H1 (cell line): ENCODE measurements at regions not wholly inside any gene's neighbourhood (a gene's known extent, or its start where the extent isn't known, plus 50 kb on each side); places are given as distances from the start of the nearest gene placed in this dataset.

Experiments
- CTCF ChIA-PET: fragments of 300-600 bp; sonication (Branson Sonifier 250); formaldehyde crosslinking; loops from one replicate; lab custom pipeline; 2021; ENCODE audit not compliant: partially characterized antibody; lab: Charles Lee
- POLR2A ChIA-PET: fragments of 300-600 bp; sonication (Branson Sonifier 250); formaldehyde crosslinking; loops from one replicate; lab custom pipeline; 2021; ENCODE audit warnings: inconsistent platforms; ENCODE audit not compliant: partially characterized antibody; lab: Charles Lee
- DNase-seq, 2 experiments: peaks; one replicate each; pipeline versions ENCODE4 v3.0.0 to v3.0.0-alpha.2; 2010 to 2022; ENCODE audit warnings: low spot score in 2 of 2, low read depth in 1 of 2, mixed read lengths in 1 of 2
- FAIRE-seq: peaks from 2 replicates; lab custom pipeline; 2011; peaks lifted over from hg19 to GRCh38; lab: Jason Lieb, UNC
- H2AFZ ChIP-seq: 2 replicates; pipeline ENCODE4 v1.8.1; 2012; ENCODE audit warnings: low read length, inconsistent platforms
- H2AK5ac ChIP-seq: 2 replicates; pipeline ENCODE4 v1.6.1; 2013; ENCODE audit warnings: low read depth, low read length
- H2BK120ac ChIP-seq: replicated peaks from 2 replicates; pipeline ENCODE3; 2013; ENCODE audit warnings: low read depth, low read length, inconsistent platforms
- H2BK12ac ChIP-seq: 2 replicates; pipeline ENCODE4 v1.6.1; 2013; ENCODE audit warnings: low read depth, low read length
- H2BK15ac ChIP-seq: 2 replicates; pipeline ENCODE4 v1.6.1; 2013; ENCODE audit warnings: low read length
- H2BK20ac ChIP-seq: 2 replicates; pipeline ENCODE4 v1.6.1; 2013; ENCODE audit warnings: low read length
- H2BK5ac ChIP-seq: 2 replicates; pipeline ENCODE4 v1.6.1; 2013; ENCODE audit warnings: low read depth, low read length
- H3K14ac ChIP-seq: 2 replicates; pipeline ENCODE4 v1.6.1; 2013; ENCODE audit warnings: inconsistent platforms; ENCODE audit not compliant: insufficient read length
- H3K18ac ChIP-seq: 2 replicates; pipeline ENCODE4 v1.6.1; 2013; ENCODE audit warnings: low read length; ENCODE audit errors: extremely low read depth
- H3K23ac ChIP-seq: 2 replicates; pipeline ENCODE4 v1.6.1; 2013; ENCODE audit warnings: inconsistent platforms; ENCODE audit not compliant: insufficient read length
- H3K23me2 ChIP-seq: 2 replicates; pipeline ENCODE4 v1.6.1; 2013; ENCODE audit warnings: low read depth, low read length
- H3K27ac ChIP-seq: 2 replicates; pipeline ENCODE4 v1.6.1; 2011; ENCODE audit warnings: low read depth, low read length, inconsistent platforms
- H3K27me3 ChIP-seq, 4 experiments: replicated peaks in 1 of 4; 1 replicate in 1 of 4; 2 replicates in 3 of 4; pipeline versions ENCODE4 v1.6.1 to v1.8.1; 2011 to 2013; ENCODE audit warnings: low read length in 3 of 4, mild to moderate bottlenecking in 3 of 4, inconsistent platforms in 2 of 4, mixed read lengths in 2 of 4, moderate library complexity in 1 of 4; ENCODE audit not compliant: control insufficient read depth in 3 of 4, insufficient read depth in 3 of 4; ENCODE audit errors: extremely low read depth in 1 of 4
- H3K36me3 ChIP-seq, 4 experiments: 2 replicates each; pipeline versions ENCODE4 v1.6.1 to v1.8.1; 2011 to 2013; ENCODE audit warnings: mild to moderate bottlenecking in 4 of 4, low read length in 3 of 4, moderate library complexity in 2 of 4, control low read depth in 1 of 4, inconsistent platforms in 1 of 4; ENCODE audit not compliant: insufficient read depth in 4 of 4, control insufficient read depth in 2 of 4
- H3K4ac ChIP-seq: replicated peaks from 2 replicates; pipeline ENCODE3; 2013; ENCODE audit warnings: low read length, low read depth, mixed read lengths, inconsistent platforms; ENCODE audit not compliant: insufficient read length
- H3K4me1 ChIP-seq, 4 experiments: replicated peaks in 1 of 4; 1 replicate in 1 of 4; 2 replicates in 3 of 4; pipeline versions ENCODE4 v1.6.1 to v1.8.1; 2011 to 2013; ENCODE audit warnings: low read length in 3 of 4, inconsistent platforms in 2 of 4, mixed read lengths in 1 of 4; ENCODE audit not compliant: insufficient read depth in 4 of 4, control insufficient read depth in 3 of 4
- H3K4me2 ChIP-seq, 2 experiments: 2 replicates each; pipeline versions ENCODE4 v1.6.1 to v1.8.1; 2011 to 2013; ENCODE audit warnings: low read depth in 2 of 2, low read length in 2 of 2, control low read depth in 1 of 2, inconsistent platforms in 1 of 2, mild to moderate bottlenecking in 1 of 2; ENCODE audit not compliant: insufficient read depth in 1 of 2
- H3K4me3 ChIP-seq, 4 experiments: fragments of 200-600, 300-600 bp in 1 of 4; sonication (generic), shearing (Covaris generic), sonication (Bioruptor Twin) in 1 of 4; 2 replicates each; pipeline versions ENCODE4 v1.5.1 to v1.8.1; 2011 to 2016; ENCODE audit warnings: low read length in 4 of 4, low read depth in 3 of 4, control low read depth in 2 of 4, inconsistent platforms in 2 of 4, mild to moderate bottlenecking in 2 of 4, mixed read lengths in 1 of 4, moderate library complexity in 1 of 4; ENCODE audit not compliant: insufficient read depth in 2 of 4; ENCODE audit errors: extremely low read depth in 1 of 4
- H3K56ac ChIP-seq: replicated peaks from 2 replicates; pipeline ENCODE3; 2013; ENCODE audit warnings: low read depth, mild to moderate bottlenecking, mixed read lengths, low read length, inconsistent platforms; ENCODE audit not compliant: insufficient read length
- H3K79me1 ChIP-seq: 2 replicates; pipeline ENCODE4 v1.6.1; 2013; ENCODE audit warnings: low read depth, low read length, control low read depth
- H3K79me2 ChIP-seq, 2 experiments: 2 replicates each; pipeline versions ENCODE4 v1.6.1 to v1.8.1; 2012 to 2013; ENCODE audit warnings: low read length in 2 of 2, mild to moderate bottlenecking in 2 of 2, inconsistent platforms in 1 of 2; ENCODE audit not compliant: insufficient read depth in 2 of 2, control insufficient read depth in 1 of 2
- H3K9ac ChIP-seq, 4 experiments: replicated peaks in 1 of 4; 1 replicate in 1 of 4; 2 replicates in 3 of 4; pipeline versions ENCODE4 v1.6.1 to v1.8.1; 2011 to 2013; ENCODE audit warnings: low read depth in 3 of 4, low read length in 3 of 4, control low read depth in 2 of 4, mild to moderate bottlenecking in 2 of 4, moderate library complexity in 2 of 4, inconsistent platforms in 1 of 4; ENCODE audit errors: extremely low read depth in 1 of 4
- H3K9me3 ChIP-seq, 2 experiments: 2 replicates each; pipeline versions ENCODE4 v1.6.1 to v1.8.1; 2012 to 2013; ENCODE audit warnings: mild to moderate bottlenecking in 2 of 2, moderate library complexity in 2 of 2, control low read depth in 1 of 2, inconsistent platforms in 1 of 2, low read depth in 1 of 2, low read length in 1 of 2, mixed read lengths in 1 of 2; ENCODE audit not compliant: insufficient read depth in 2 of 2
- H4K20me1 ChIP-seq, 2 experiments: replicated peaks in 1 of 2; 2 replicates each; pipeline versions ENCODE3 to v1.8.1; 2011 to 2013; ENCODE audit warnings: inconsistent platforms in 2 of 2, low read length in 2 of 2, mild to moderate bottlenecking in 1 of 2; ENCODE audit not compliant: insufficient read depth in 2 of 2, control insufficient read depth in 1 of 2
- H4K5ac ChIP-seq: 2 replicates; pipeline ENCODE4 v1.6.1; 2013; ENCODE audit warnings: low read length, low read depth, mixed read lengths, inconsistent platforms; ENCODE audit not compliant: insufficient read length
- H4K8ac ChIP-seq: 2 replicates; pipeline ENCODE4 v1.8.0; 2013; ENCODE audit warnings: mild to moderate bottlenecking, moderate library complexity, low read length, inconsistent platforms; ENCODE audit not compliant: insufficient read depth; ENCODE audit errors: extremely low read depth
- H4K91ac ChIP-seq: replicated peaks from 2 replicates; pipeline ENCODE3; 2013; ENCODE audit warnings: low read length, mixed read lengths, inconsistent platforms; ENCODE audit not compliant: insufficient read length
- BCL11A ChIP-seq, 2 experiments: IDR thresholded peaks; one replicate each; pipeline ENCODE4 v1.6.1; 2011; ENCODE audit warnings: low read depth in 2 of 2, low read length in 2 of 2, mild to moderate bottlenecking in 2 of 2
- CBX5 ChIP-seq: fragments of 300-800, 300-1000 bp; sonication (generic); IDR thresholded peaks from 2 replicates; pipeline ENCODE4 v1.7.1; 2016; ENCODE audit warnings: antibody characterized with exemption, low read length, low read depth
- CEBPB ChIP-seq: IDR thresholded peaks from 2 replicates; pipeline ENCODE4 v1.6.1; 2012; ENCODE audit warnings: low read depth, low read length
- CREB1 ChIP-seq: IDR thresholded peaks from 2 replicates; pipeline ENCODE4 v1.6.1; 2012; ENCODE audit warnings: inconsistent platforms
- EGR1 ChIP-seq: IDR thresholded peaks from 2 replicates; pipeline ENCODE4 v1.6.1; 2011; ENCODE audit warnings: low read depth, low read length, borderline replicate concordance
- MAFK ChIP-seq: IDR thresholded peaks from 2 replicates; pipeline ENCODE4 v1.6.1; 2012; ENCODE audit warnings: low read depth, mild to moderate bottlenecking, improper control_type of control experiment, low read length
- POLR2A ChIP-seq, 2 experiments: IDR thresholded peaks; 1 replicate in 1 of 2; 2 replicates in 1 of 2; pipeline ENCODE4 v1.6.1; 2011; ENCODE audit warnings: low read depth in 2 of 2, low read length in 2 of 2, mild to moderate bottlenecking in 2 of 2; ENCODE audit errors: control extremely low read depth in 1 of 2
- SAP30 ChIP-seq: fragments of 300-600 bp; sonication (generic); IDR thresholded peaks from 2 replicates; pipeline ENCODE4 v1.7.1; 2012; ENCODE audit warnings: low read length, moderate library complexity, mild to moderate bottlenecking, inconsistent platforms; ENCODE audit not compliant: insufficient read depth, insufficient replicate concordance
- SIRT6 ChIP-seq: IDR thresholded peaks from one replicate; pipeline ENCODE4 v1.7.1; 2012; ENCODE audit warnings: low read length, inconsistent platforms
- SIX5 ChIP-seq: IDR thresholded peaks from 2 replicates; pipeline ENCODE4 v1.6.1; 2011; ENCODE audit warnings: mild to moderate bottlenecking, low read depth, low read length
- SP4 ChIP-seq: IDR thresholded peaks from 2 replicates; pipeline ENCODE4 v1.6.1; 2012; ENCODE audit warnings: low read length, inconsistent platforms
- SRF ChIP-seq: IDR thresholded peaks from 2 replicates; pipeline ENCODE4 v1.6.1; 2011; ENCODE audit warnings: mild to moderate bottlenecking, low read depth, low read length, moderate library complexity
- WGBS, 2 experiments: shearing (Covaris generic) in 1 of 2; methylation state at CpG; one replicate each; pipeline versions ENCODE4 v1.1.6 to v1.1.7; 2013 to 2015; ENCODE audit warnings: low lambda C conversion rate in 2 of 2, mixed read lengths in 2 of 2, inconsistent platforms in 1 of 2, low coverage in 1 of 2, missing lambda C conversion rate in 1 of 2; ENCODE audit not compliant: insufficient replicate concordance in 2 of 2, insufficient coverage in 1 of 2, insufficient read length in 1 of 2; ENCODE audit errors: extremely low coverage in 1 of 2, missing lambda C conversion rate in 1 of 2; 5-methylcytosine and 5-hydroxymethylcytosine counted together
- TF ChIP-seq, protein P1 (sequence below): IDR thresholded peaks from 2 replicates; pipeline ENCODE4 v1.6.1; 2012; ENCODE audit warnings: inconsistent platforms

DNA sequence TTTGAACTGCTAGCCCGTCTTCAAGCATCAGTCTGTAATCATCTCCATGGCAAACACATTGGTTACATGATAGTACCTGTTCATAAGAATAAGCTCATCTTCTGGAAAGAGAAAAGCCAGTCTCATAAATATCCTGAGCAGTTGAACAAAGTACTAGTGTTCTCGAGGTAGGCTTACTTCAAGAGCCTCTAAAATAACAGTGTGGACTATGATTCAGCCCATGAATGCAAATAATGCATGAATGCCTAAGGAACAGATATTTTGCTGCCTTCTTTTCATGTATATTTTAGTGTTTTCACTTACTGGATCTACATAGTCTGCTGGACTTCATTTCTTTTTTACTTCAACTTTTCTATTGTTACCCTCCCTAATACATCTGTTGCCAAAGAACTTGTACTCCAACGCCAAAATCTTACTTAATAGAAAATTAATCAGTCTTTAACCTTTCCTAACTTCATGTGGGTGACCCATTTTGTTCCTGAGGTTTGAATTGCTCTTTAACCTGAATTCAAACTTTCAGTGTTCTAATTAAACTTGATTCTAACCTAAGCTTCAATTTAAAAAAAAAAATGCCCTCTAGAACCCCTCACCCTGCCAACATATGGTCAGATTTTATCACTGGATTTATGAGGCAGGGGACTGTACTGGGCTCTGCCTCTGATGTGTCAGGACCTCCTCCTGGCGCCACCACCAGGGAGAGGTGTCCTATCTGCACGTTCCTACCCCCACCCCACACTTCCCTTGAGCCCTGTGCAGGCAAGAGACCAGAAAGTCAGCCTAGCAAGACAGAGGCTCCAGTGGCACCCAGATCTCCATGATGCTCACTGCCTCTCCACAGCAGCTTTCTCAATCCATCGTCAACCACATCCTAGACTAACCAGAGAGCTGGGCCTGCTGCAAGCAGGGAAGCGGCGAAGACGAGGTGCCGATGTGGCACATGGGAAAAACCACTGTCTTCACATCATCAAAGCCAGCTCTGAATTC is 264.7 kb upstream of the ID2 start:
- Histone ChIP-seq H3K23me2 (no peaks in the 10 kb centered on the region), H2BK12ac (no peak overlapping the region), H2AFZ (no peak overlapping the region), H4K20me1 (no peaks in the 10 kb centered on the region), H2AK5ac (no peak overlapping the region), H3K36me3 (no peaks in the 10 kb centered on the region), H3K27ac (no peak overlapping the region), H3K18ac (no peak overlapping the region), H3K56ac (no peak overlapping the region), H3K79me2 (no peaks in the 10 kb centered on the region), H2BK120ac (no peak overlapping the region), H3K4me1 (peaks cover 0 to 3% (median 0%) of the 10 kb centered on the region in 4 experiments; a peak in 1 of 7 replicates), H3K4ac (no peak overlapping the region), H3K9ac (no peak overlapping the region), H3K23ac (no peak overlapping the region), H4K8ac (peak overlapping the region; percentile 2; the same call in 1 of the 2 replicates), H3K27me3 (no peaks in the 10 kb centered on the region), H3K9me3 (no peaks in the 10 kb centered on the region), H4K5ac (no peak overlapping the region), H2BK15ac (no peak overlapping the region), H3K4me2 (no peak overlapping the region), H2BK20ac (no peak overlapping the region), H3K14ac (no peak overlapping the region), H2BK5ac (no peak overlapping the region), H3K4me3 (no peak overlapping the region), H4K91ac (no peak overlapping the region), H3K79me1 (no peaks in the 10 kb centered on the region)
- ChIA-PET POLR2A (no interaction called here), CTCF (interaction anchor here (0.7 kb wide), 1 partner anchor 9 kb away, joined by 3 read pairs; no protein-coding TSS in a partner anchor)
- WGBS, 2 experiments, result 77% methylated on average over 10 of the region's 10 CpGs; no CpG with 5 or more reads in 1 of the 2 experiments
- DNase-seq, result no peak
- no peak for FAIRE-seq
- TF ChIP-seq CREB1, result no peak
- TF ChIP-seq SAP30, result no peak
- TF ChIP-seq MAFK, result no peak
- no peak for TF ChIP-seq SIRT6
- TF ChIP-seq BCL11A (IDR thresholded peaks at IDR 0.05; ENCODE audit: low read depth in 2 of 2, low read length in 2 of 2), result no peak
- no peak for TF ChIP-seq CEBPB
- no peak for TF ChIP-seq SP4
- TF ChIP-seq, protein P1, sequence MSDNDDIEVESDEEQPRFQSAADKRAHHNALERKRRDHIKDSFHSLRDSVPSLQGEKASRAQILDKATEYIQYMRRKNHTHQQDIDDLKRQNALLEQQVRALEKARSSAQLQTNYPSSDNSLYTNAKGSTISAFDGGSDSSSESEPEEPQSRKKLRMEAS, result no peak
- TF ChIP-seq SRF, result no peak
- TF ChIP-seq POLR2A (IDR thresholded peaks at IDR 0.05; ENCODE audit: control extremely low read depth in 1 of 2, low read depth in 2 of 2, low read length in 2 of 2), result no peak
- TF ChIP-seq CBX5, result no peak
- no peak for TF ChIP-seq SIX5
- no peak for TF ChIP-seq EGR1
